MV-4-11 (cell line): ENCODE measurements at regions not wholly inside any gene's neighbourhood (a gene's known extent, or its start where the extent isn't known, plus 50 kb on each side); places are given as distances from the start of the nearest gene placed in this dataset.

ENCODE experiments used
- DNase-seq: peaks from one replicate; lab custom pipeline; 2025; lab: John Stamatoyannopoulos, UW

GRCh38 chr2:65498396-65498795 is 66.0 kb upstream of the SPRED2 start:
- no peak for DNase-seq

DNA sequence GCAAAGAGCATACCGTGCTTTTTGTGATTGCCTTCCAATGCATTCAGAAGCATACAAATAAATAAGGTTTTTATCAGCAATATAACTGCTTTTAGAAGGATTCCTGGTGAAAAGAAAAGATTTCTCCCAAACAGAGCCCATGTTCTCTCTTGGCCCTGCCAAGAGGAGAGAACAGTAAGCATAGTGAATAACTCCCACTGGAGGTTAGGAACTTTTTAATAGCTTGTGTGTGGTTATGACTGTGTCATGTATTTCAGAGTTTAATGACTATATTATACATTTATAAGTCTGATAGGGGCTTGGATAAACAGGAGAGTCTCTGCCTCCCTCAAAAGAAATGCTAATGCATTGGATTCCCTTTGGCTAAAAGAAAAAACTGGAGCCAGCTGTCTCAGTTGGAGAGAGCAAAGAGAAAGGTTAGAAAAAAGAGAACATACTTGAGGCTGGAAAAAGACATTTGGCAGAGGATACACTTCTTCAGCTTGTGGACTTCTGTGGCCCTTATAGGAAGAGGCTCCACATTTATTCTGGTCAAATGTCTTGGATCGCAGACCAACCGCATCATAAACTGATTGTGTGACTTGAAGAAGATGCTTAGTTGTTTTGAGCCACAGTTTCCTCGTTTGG is 63.0 kb upstream of the SPRED2 start:
- DNase-seq = no peak

DNA sequence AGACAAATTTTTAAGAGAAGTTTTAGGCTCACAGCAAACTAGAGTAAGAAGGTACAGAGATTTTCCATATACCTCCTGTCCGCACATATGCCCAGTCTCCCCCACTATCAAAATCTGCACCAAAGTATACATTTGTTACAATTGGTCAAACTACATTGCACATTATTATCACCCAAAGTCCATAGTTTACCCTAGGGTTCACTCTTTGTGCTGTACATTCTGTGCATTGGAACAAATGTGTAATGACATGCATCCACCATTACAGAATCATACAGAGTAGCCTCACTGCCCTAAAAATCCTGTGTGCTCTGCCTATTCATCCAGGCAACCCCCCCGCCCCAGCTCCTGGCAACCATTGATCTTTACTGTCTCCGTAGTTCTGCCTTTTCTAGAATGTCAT is 61.7 kb upstream of the SPRED2 start:
- no peak for DNase-seq

- no peak for DNase-seq
Measured at GRCh38 chr2:65491381-65491905, 59.0 kb upstream of the SPRED2 start.

DNA sequence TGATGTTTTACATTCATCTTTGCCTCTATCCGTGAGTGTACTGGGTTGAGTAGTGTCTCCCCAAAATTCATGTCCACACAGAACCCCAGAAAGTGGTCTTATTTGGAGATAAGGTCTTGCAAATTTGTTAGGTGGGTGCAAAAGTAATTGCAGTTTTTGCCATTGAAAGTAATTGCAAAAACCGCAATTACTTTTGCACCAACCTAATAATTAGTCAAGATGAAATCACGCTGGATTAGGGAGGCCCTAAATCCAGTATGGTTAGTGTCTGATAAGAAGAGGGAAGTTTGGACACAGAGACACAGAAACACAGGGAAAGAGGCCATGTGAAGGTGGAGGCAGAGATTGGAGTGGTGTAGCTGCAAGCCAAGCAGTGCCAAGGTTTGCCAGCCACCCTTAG is 57.8 kb upstream of the SPRED2 start:
- no peak for DNase-seq

DNA sequence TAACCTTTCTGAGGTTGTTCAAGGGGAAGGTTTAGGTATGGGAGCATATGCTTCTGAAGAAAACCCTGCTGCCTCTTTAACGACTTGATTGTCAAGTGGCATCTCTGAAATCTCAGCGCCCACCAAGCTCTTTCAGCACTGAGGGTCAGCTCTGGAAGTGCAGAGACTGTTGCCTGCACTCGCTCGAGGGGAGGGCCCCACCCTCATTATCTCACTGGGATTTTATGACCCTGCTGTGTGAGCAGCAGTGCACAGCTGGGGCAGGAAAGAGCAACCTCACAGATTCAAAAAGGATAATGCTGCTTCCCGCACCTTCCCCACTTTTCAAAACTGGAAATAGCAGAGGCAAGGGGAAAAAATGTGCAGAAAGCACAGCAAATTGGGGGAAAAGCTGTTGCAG is 56.9 kb upstream of the SPRED2 start:
- no peak for DNase-seq

DNA sequence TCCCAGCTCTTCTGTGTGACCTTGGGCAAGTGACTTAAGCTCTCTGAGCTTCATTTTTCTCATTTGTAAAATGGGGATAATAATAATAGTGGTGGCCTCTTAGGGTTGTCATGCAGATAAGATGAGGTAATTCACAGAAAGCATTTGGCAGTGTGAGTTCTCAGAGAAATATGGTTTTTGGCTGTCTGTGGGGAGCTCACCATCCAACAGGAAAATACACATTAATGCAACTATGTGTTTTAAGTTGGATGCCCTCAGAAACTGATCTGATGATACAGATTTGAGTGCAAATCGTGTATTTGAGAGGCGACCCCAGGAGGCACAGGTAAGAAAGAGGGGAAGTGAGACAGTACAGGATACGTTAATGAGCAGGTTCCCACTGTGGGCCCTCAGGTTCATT is 56.1 kb upstream of the SPRED2 start:
- DNase-seq = no peak

- no peak for DNase-seq
Measured at GRCh38 chr2:65487404-65487803, 55.0 kb upstream of the SPRED2 start.

- DNase-seq = no peak
Measured at GRCh38 chr2:65486802-65487201, 54.4 kb upstream of the SPRED2 start.

DNA sequence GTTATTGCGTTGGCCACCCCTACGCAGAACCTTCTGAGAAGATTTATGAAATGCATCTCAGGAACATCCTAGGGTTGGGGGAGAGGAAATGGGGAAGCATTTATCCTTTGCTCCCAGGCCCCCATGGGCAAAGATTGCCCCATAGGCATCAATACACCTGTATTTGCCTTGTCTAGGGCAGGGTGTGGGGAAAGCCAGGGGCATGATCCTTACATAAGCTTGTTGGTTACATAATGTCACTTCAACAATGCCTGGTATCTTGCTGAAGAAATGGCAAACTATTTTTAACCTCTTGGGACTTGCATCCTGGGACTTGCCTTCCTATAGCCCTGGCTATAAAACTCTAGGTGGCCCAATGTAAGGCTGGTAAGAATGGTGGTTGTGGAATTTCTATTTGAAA is 53.9 kb upstream of the SPRED2 start:
- DNase-seq = no peak

- DNase-seq = no peak
Measured at GRCh38 chr2:65485839-65486238, 53.4 kb upstream of the SPRED2 start.

DNA sequence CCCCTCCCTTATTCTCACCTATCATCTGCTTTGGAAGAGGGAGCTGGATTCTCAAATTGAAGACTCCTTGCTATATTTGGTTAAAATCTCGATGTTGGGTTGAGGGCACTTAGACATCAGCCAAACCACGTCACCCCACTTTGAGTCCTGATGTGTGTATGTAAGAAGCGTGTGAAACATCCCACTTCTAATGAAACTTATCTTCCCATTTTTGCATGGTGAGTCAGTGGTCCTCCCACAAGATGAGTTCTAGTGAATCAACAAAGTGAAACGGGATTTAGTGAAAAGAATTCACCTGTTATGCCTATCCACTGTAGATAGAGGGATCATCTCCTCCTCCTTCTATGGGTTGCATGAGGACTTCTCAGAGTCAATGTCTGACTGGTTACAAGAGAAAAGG is 51.4 kb upstream of the SPRED2 start:
- DNase-seq = no peak

- DNase-seq = no peak
Measured at GRCh38 chr2:65482971-65483370, 50.6 kb upstream of the SPRED2 start.
